ENCODE measurements at regions not wholly inside any gene's neighbourhood (a gene's known extent, or its start where the extent isn't known, plus 50 kb on each side); places are given as distances from the start of the nearest gene placed in this dataset.

DNA sequence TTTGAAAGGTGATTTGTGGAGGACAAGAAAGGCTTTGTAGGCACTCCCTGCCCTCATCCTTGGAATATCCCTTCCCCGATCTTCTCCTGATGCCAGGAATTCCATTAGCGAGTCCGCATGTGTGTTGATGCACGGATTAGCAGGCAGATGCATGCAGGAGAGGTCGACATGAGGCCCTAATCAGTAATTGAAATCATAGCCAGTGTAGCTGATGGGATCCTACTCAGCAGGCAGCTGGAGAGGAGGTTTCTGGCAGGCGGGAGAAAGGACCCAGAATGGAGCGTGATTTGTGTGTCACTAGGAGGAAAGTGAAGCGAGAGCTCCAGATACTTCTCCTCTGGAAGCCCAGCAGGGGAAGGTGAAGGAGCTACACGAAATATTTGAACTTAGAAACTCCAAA is 196.3 kb upstream of the CDH11 start:
- no peak for TF ChIP-seq POLR2A (IDR thresholded peaks at IDR 0.05; ENCODE audit: low read depth)
- TF ChIP-seq, protein P1, sequence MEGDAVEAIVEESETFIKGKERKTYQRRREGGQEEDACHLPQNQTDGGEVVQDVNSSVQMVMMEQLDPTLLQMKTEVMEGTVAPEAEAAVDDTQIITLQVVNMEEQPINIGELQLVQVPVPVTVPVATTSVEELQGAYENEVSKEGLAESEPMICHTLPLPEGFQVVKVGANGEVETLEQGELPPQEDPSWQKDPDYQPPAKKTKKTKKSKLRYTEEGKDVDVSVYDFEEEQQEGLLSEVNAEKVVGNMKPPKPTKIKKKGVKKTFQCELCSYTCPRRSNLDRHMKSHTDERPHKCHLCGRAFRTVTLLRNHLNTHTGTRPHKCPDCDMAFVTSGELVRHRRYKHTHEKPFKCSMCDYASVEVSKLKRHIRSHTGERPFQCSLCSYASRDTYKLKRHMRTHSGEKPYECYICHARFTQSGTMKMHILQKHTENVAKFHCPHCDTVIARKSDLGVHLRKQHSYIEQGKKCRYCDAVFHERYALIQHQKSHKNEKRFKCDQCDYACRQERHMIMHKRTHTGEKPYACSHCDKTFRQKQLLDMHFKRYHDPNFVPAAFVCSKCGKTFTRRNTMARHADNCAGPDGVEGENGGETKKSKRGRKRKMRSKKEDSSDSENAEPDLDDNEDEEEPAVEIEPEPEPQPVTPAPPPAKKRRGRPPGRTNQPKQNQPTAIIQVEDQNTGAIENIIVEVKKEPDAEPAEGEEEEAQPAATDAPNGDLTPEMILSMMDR (IDR thresholded peaks at IDR 0.05) = no peak
